IPS-NIHi7 (cell line): ENCODE measurements at regions not wholly inside any gene's neighbourhood (a gene's known extent, or its start where the extent isn't known, plus 50 kb on each side); places are given as distances from the start of the nearest gene placed in this dataset.
"Not testable (repeated sequence)": the region's sequence is repeated elsewhere in the genome, so short reads cannot be mapped to it uniquely, and the experiment has no call there.

ENCODE experiments used
- DNase-seq: peaks from one replicate; pipeline ENCODE4 v3.0.0; 2012; ENCODE audit warnings: mixed read lengths; ENCODE audit errors: extremely low spot score

GRCh38 chr5:56686337-56687195 lies 128.8 kb upstream of the MAP3K1 start:
- DNase-seq: no peak

GRCh38 chr5:56685503-56686217 lies 129.7 kb upstream of the MAP3K1 start:
- no peak for DNase-seq

GRCh38 chr5:56684159-56684558 lies 131.2 kb upstream of the MAP3K1 start:
- DNase-seq: no peak

- DNase-seq: no peak
Measured at GRCh38 chr5:56683733-56684132, 131.6 kb upstream of the MAP3K1 start.

GRCh38 chr5:56683281-56683680 lies 132.1 kb upstream of the MAP3K1 start:
- no peak for DNase-seq

DNA sequence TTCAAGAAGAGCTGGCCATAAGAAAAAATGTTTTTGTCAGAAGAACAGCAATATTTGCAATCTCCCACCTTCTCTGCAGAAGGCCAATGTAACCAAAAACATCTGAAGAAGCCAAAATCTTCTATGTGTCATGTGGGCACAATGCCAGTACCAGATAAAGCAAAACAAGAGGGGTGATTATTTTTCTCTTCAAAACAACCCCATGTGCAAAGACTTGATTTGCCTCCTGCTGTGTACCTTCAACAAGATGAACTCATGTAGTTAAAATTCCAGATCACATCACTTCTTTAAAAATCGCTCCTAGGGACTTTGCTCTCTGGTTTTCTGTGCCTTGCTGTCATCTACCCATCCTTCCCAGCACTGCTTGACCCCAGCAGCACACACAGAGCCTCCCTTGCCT lies 134.0 kb upstream of the MAP3K1 start:
- no peak for DNase-seq

- DNase-seq: no peak
Measured at GRCh38 chr5:56680731-56681130, 134.6 kb upstream of the MAP3K1 start.

DNA sequence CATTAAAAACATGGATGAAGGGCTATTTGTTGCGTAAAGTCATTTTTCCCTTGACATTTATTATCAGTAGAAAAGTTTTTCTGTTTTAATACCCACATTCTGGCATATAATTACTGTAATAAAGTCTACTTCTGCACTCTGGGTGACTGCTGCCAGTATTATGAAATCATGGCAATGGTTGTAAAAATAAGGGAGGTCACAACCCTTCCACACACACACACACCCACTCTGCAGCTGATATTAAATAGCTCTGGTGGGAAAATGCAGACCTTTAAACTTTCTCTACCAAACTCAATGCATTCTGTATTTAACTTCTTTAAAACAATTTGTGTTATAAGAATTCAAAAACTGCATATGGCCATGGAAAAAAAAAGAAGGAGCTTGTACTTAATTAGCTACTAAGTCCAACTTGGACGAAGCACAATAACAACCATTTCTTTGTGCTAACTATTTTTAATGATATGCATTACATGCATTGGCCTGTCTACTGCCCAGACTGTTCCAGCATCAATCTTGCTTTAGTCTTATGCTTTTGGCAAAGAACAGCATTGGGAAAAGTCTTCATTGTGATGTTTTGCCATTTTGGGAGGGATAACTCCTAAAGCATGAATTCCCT lies 137.6 kb upstream of the MAP3K1 start:
- DNase-seq: no peak

DNA sequence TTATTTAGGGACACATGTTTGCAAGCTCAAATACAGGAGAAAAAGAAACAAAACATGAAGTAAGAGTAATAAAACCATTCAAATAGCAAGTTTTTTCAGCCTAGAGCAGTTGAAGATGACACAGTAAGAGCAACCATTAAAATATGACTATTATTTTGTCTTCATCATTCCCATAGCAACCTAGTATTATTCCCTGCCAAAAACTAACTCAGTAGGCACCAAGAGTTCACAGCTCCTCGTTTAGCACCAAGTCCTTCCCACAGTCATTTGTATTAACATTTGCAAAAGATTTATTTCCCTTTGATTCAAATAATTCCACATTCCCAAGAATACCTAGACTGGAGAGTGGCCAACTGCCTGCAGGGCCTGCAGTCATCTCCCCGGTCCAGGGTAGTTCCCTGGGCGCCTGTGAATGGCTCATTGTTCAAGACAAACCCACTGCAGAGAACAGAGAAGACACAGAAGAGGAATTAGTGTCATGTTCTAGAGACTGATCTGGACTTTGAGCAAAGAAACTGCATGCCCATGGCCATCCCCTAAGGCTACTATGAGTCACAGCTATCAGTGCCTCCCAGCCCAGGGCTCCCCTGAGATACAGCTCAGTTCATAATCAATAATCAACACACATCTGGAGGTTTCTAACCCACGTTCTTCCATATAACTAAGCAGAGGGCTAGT lies 139.1 kb upstream of the MAP3K1 start:
- no peak for DNase-seq

- DNase-seq: no peak
Measured at GRCh38 chr5:56674441-56674840, 140.9 kb upstream of the MAP3K1 start.

DNA sequence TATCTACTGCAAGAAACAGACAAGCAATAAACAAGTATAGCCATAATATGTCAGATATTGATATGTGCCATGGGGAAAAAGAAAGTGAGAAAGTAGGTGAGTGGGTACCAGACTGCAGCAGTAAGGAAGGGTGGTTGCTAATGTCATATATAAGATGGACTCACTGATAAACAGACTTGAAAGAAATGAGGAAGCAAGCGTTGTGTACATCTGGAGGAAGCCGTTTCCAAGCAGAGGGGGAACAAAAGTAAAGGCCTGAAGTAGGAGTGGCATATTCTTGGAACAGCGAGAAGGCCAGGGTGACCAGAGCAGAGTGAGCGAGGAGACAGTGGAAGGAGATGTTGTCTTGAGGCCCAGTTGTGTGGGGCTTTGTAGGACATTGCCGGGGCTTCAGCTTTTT lies 142.2 kb upstream of the MAP3K1 start:
- DNase-seq: no peak

DNA sequence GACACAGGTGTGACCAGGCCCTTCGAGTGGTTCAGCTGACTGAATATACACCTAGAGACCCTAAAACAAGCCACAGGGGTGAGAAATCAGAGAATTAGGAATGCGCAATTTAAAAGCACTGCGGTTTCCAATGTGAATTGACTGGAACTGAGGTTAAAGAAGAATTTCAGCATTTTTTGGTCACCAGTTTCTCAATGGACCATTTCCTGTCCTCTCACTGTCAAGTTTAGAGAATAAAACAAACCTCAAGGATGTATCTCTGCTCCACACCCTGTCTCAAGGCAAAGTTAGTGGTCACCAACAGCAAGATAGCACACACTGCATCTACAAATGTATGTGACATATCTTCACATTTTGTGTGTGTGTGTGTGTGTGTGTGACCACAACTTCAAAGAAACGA lies 143.8 kb upstream of the MAP3K1 start:
- no peak for DNase-seq

DNA sequence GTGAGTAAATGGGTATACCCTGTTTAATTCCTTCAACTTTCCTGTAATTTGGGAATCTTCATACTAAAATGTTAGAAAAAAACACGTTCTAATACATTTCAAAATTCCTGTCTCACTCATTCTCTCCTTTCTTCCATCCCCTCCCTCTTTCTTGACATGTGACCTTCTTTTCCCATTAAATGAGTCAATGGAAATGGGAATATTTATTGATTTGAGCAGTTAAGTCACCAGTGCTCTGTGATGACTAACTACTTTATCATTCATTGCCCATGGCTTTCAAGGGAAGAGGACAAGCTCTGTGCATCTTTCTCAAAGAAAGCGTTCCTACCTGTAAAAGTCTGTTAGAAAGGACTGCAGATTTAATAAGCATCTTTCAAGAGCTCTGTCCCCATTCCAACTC lies 144.4 kb upstream of the MAP3K1 start:
- no peak for DNase-seq

DNA sequence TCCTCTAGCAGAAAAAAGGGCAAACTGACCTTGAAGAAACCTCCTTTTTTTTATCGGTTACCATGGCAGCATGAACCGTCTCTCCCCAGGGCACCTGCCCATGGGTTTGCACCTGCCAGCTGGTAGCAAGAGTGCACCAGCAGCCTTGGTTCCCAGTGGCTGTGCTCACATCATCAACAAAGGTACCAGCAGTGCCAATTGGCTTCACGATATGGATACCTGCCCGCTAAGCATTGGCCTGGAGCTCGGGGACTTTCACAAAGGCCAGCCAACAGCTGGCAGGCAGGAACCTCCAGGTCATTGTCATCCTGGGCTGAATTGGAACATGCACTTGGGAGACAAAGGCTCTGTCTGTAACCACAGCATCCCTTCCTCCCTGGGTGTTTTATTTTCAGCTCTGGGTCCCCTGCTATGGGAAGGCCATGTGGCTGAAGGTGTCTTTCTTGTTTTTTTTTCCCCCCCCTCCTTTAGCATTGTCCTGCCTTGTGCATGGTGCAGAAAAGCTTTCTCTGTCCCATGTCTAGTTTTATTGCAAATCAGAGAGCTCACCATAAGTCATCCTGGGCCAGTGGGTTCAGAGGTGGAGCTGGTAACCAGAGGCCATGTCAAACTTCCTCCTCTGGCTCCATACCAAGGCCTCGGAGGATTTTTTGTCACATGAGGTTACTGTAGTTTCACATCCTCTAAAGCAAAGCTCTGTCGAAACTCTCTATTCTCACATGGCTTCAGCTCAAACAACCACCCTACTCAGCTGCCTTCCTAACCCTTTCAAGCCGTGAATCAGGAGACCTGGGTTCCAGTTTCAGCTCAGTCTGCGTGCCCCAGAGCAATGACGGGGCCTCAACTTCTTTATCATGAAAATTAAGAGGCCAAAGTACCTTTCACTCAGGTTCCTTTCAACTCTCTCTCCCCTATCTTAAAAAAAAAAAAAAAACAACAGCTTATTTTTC lies 145.5 kb upstream of the MAP3K1 start:
- peak; percentile 49 for DNase-seq

DNA sequence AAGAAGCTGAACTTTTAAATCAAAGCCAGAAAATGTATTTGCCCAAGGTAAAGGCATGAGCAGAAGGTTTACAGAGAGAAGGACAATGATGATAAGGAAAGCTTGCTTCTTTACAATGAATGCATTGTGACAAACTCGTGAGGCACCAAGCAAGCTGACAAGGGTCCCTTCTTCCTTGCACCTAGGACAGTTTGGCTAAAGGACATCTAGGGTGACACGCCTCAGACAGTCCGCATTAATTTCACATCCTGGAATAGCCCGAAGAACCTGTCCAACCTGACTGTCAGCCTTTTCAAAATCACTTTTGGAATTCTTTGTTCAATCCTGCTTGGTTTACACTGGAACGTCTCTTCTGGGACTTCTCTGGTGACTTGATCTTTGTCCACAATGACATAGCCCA lies 146.4 kb upstream of the MAP3K1 start:
- no peak for DNase-seq

DNA sequence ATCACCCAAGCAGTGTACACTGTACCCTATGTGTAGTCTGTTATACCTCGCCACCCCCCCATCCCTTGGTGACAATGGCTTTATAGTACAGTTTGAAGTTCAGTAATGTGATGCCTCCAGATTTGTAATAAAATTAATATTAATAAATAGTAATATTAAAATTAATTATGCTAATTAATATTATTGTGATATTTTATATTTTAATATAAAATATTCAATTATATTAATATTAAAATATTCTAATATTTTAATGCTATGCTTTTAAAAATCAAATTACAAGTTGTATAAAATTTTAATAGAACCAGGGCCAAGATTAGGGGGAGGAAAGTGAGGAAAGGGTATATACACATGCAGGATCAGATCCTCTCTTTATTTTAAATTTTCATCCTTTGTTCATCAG lies 147.7 kb upstream of the MAP3K1 start:
- no peak for DNase-seq

GRCh38 chr5:56666901-56667300 lies 148.4 kb upstream of the MAP3K1 start:
- DNase-seq: no peak

- not testable (repeated sequence) for DNase-seq
Measured at GRCh38 chr5:56665117-56665516, 150.2 kb upstream of the MAP3K1 start.

DNA sequence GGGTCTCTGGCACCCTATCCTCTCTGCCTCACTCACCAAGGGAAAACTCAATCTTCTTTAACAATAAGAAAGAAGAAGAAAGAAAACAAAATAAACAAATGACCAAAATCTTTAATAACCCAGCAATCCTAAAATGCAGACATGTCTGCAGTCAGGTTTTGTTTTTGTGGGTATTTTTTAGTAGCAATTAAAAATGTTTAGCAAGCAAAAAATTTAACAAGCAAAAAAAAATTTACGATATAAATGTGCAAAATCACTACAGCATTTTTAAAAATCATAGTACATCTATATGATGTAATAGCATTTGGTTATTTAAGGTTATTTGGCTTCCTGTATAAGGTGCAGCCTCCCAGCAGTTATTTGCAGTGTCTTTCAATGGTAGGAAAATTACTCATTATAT lies 151.3 kb upstream of the MAP3K1 start:
- no peak for DNase-seq

- no peak for DNase-seq
Measured at GRCh38 chr5:56663523-56663922, 151.8 kb upstream of the MAP3K1 start.

GRCh38 chr5:56662893-56663292 lies 152.5 kb upstream of the MAP3K1 start:
- no peak for DNase-seq
